ENCODE measurements at regions not wholly inside any gene's neighbourhood (a gene's known extent, or its start where the extent isn't known, plus 50 kb on each side); places are given as distances from the start of the nearest gene placed in this dataset.

DNA sequence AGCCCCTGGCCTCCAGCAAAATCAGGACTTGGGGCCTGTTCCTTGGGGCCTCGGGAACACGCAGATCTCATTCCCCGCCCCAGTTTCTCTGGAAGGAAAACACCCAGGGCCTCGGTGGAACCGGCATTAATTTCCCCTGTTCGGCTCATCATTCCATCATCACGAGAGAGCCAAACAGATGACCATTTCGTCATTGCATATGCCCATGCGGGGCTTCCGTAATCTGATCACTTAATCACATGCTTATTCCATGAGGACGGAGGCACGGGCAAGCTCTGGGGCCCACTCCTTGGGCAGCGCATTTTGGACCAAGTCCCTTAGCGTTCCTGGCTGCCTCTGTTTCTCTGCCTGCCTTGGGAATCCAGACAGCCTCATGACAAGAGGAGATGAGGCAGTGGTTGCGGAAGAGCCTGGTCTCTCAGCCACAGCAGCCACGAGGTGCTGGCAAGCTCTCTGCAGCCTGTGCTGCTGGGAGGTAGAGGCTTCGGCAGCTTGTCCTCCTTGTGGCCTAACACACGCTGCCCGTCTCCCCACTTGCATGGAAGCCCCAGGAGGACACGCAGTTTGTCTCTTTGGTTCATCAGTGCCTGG is 65.0 kb upstream of the IER5L start:
- no peak for TF ChIP-seq POLR2A (IDR thresholded peaks at IDR 0.05)
- TF ChIP-seq, protein P1, sequence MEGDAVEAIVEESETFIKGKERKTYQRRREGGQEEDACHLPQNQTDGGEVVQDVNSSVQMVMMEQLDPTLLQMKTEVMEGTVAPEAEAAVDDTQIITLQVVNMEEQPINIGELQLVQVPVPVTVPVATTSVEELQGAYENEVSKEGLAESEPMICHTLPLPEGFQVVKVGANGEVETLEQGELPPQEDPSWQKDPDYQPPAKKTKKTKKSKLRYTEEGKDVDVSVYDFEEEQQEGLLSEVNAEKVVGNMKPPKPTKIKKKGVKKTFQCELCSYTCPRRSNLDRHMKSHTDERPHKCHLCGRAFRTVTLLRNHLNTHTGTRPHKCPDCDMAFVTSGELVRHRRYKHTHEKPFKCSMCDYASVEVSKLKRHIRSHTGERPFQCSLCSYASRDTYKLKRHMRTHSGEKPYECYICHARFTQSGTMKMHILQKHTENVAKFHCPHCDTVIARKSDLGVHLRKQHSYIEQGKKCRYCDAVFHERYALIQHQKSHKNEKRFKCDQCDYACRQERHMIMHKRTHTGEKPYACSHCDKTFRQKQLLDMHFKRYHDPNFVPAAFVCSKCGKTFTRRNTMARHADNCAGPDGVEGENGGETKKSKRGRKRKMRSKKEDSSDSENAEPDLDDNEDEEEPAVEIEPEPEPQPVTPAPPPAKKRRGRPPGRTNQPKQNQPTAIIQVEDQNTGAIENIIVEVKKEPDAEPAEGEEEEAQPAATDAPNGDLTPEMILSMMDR (IDR thresholded peaks at IDR 0.05 in 8 of 11, conservative IDR thresholded peaks at IDR 0.05 in 3 of 11), result no peak
